Loucy (cell line): ENCODE measurements at regions not wholly inside any gene's neighbourhood (a gene's known extent, or its start where the extent isn't known, plus 50 kb on each side); places are given as distances from the start of the nearest gene placed in this dataset.

Experiments
- H2AFZ ChIP-seq: fragments of 200-600 bp; sonication (generic); 2 replicates; pipeline ENCODE4 v1.6.0; 2016; ENCODE audit warnings: antibody characterized with exemption, mild to moderate bottlenecking, low read length, moderate library complexity
- H3F3A ChIP-seq: fragments of 200-600 bp; 2 replicates; pipeline ENCODE4 v1.6.0; 2016; ENCODE audit warnings: antibody characterized with exemption, low read depth, mild to moderate bottlenecking
- H3K27me3 ChIP-seq: fragments of 200-600 bp; sonication (generic); 2 replicates; pipeline ENCODE4 v1.6.1; 2014; ENCODE audit warnings: low read length, mild to moderate bottlenecking; ENCODE audit not compliant: insufficient read depth, poor library complexity, severe bottlenecking
- H3K36me3 ChIP-seq: fragments of 200-600 bp; sonication (generic); 2 replicates; pipeline ENCODE4 v1.6.1; 2016; ENCODE audit warnings: low read length; ENCODE audit not compliant: insufficient read depth
- H3K4me1 ChIP-seq: fragments of 200-600 bp; sonication (generic); 2 replicates; pipeline ENCODE4 v1.5.1; 2014; ENCODE audit warnings: low read length, mild to moderate bottlenecking; ENCODE audit not compliant: insufficient read depth, poor library complexity, severe bottlenecking
- H3K4me2 ChIP-seq: fragments of 200-600 bp; sonication (generic); 2 replicates; pipeline ENCODE4 v1.6.0; 2014; ENCODE audit warnings: antibody characterized with exemption, low read length, low read depth, mild to moderate bottlenecking; ENCODE audit not compliant: poor library complexity, severe bottlenecking
- H3K4me3 ChIP-seq: fragments of 200-600 bp; sonication (generic); 2 replicates; pipeline ENCODE4 v1.5.1; 2014; ENCODE audit warnings: low read length, mild to moderate bottlenecking, mixed read lengths; ENCODE audit not compliant: poor library complexity, severe bottlenecking
- H3K79me2 ChIP-seq: fragments of 200-600 bp; sonication (generic); 2 replicates; pipeline ENCODE4 v1.6.1; 2014; ENCODE audit warnings: low read length; ENCODE audit not compliant: insufficient read depth
- H3K9ac ChIP-seq: fragments of 200-600 bp; sonication (generic); 2 replicates; pipeline ENCODE4 v1.6.0; 2014; ENCODE audit warnings: mild to moderate bottlenecking, low read depth, low read length, moderate library complexity; ENCODE audit not compliant: poor library complexity, severe bottlenecking
- H3K9me2 ChIP-seq: fragments of 200-600 bp; sonication (generic); replicated peaks from 2 replicates; pipeline ENCODE4 v1.6.1; 2016; ENCODE audit warnings: low read depth, low read length, mixed read lengths
- H3K9me3 ChIP-seq: fragments of 200-600 bp; sonication (generic); 2 replicates; pipeline ENCODE4 v1.6.1; 2014; ENCODE audit warnings: mild to moderate bottlenecking, antibody characterized with exemption, low read length, low read depth; ENCODE audit not compliant: insufficient read depth
- H4K20me1 ChIP-seq: fragments of 200-600 bp; sonication (generic); 2 replicates; pipeline ENCODE4 v1.6.0; 2014; ENCODE audit warnings: antibody characterized with exemption, low read length, mild to moderate bottlenecking; ENCODE audit not compliant: insufficient read depth, poor library complexity, severe bottlenecking
- EZH2phosphoT487 ChIP-seq: fragments of 200-600 bp; IDR thresholded peaks from 2 replicates; pipeline ENCODE4 v1.6.1; 2018; ENCODE audit warnings: antibody characterized with exemption, mild to moderate bottlenecking, moderate library complexity, borderline replicate concordance
- TF ChIP-seq, protein P1 (sequence below): fragments of 200-600 bp; sonication (generic); conservative IDR thresholded peaks from 2 replicates; pipeline ENCODE4 v1.5.1; 2014; ENCODE audit warnings: mild to moderate bottlenecking, antibody characterized with exemption, low read length

DNA sequence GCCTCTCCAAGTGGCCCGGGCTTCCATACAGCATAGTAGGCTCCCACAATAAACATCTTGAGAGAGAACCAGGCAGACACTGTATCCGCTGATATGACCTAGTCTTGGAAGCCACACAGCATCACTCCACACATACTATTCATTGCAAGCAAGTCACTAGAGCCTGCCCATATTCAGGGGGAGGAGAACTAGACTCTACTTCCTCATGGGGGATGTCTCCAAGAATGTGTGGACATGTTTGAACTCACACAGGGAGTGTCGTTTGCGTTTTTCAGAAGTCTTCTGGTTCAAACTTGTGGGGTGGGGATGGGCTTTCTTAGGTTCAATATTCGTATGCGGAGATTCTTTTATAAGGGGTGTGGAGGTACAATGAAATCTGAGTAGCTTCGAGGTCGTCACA, 232.6 kb upstream of the HABP2 start:
- no peaks in the 10 kb centered on the region for H3K27me3 ChIP-seq
- H3F3A ChIP-seq, result no peaks in the 10 kb centered on the region
- no peak overlapping the region for H2AFZ ChIP-seq
- no peak overlapping the region for H3K9ac ChIP-seq
- H3K4me1 ChIP-seq, result no peaks in the 10 kb centered on the region
- H3K4me2 ChIP-seq, result no peak overlapping the region
- H3K4me3 ChIP-seq, result no peak overlapping the region
- no peaks in the 10 kb centered on the region for H3K79me2 ChIP-seq
- no peaks in the 10 kb centered on the region for H3K9me3 ChIP-seq
- H3K9me2 ChIP-seq, result no peaks in the 10 kb centered on the region
- H3K36me3 ChIP-seq, result no peaks in the 10 kb centered on the region
- H4K20me1 ChIP-seq, result no peaks in the 10 kb centered on the region
- TF ChIP-seq, protein P1, sequence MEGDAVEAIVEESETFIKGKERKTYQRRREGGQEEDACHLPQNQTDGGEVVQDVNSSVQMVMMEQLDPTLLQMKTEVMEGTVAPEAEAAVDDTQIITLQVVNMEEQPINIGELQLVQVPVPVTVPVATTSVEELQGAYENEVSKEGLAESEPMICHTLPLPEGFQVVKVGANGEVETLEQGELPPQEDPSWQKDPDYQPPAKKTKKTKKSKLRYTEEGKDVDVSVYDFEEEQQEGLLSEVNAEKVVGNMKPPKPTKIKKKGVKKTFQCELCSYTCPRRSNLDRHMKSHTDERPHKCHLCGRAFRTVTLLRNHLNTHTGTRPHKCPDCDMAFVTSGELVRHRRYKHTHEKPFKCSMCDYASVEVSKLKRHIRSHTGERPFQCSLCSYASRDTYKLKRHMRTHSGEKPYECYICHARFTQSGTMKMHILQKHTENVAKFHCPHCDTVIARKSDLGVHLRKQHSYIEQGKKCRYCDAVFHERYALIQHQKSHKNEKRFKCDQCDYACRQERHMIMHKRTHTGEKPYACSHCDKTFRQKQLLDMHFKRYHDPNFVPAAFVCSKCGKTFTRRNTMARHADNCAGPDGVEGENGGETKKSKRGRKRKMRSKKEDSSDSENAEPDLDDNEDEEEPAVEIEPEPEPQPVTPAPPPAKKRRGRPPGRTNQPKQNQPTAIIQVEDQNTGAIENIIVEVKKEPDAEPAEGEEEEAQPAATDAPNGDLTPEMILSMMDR, result no peak
- no peak for TF ChIP-seq EZH2phosphoT487

DNA sequence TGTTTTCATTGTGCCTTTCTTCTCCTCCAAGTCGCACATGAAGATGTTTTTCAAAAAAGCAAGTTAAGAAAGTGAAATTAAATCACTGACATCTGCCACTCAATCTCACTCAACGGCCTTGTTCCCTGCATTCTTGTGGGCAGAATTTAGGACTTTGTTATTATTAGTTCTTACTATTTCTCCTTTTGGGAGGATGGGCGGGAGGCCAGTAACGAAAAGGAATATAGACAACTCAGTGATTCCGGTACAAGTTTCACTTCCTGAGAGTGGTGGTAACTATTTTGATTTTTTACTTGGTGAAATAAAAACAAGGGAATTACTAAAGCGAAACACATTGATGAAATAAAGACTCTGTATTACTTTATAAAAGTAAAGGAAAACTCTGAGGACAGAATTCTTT, 231.9 kb upstream of the HABP2 start:
- H3K9ac ChIP-seq, result no peak overlapping the region

DNA sequence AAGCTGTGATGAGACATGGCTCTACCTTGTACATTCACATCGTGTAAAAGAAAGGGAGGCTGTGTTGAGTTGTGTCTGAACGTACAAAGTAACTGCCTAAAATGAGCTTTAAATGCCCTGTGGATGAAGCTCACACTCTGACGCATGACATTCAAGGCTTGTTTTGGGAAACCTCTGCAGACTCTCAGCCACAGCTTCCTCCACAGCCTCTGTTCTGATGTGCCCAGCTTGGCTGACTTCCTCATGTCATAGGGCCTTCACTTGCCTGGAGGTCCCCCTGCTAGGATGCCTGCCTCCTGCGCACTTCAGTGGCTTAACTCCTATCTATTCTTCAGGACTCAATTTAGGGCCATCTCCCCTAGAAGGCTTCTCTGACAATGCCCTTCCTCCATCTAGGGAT, 230.0 kb upstream of the HABP2 start:
- no peaks in the 10 kb centered on the region for H3K9me3 ChIP-seq
- H3K4me3 ChIP-seq, result no peak overlapping the region
- H3K4me2 ChIP-seq, result no peak overlapping the region
- TF ChIP-seq, protein P1, result no peak
- no peak for TF ChIP-seq EZH2phosphoT487
- no peak overlapping the region for H2AFZ ChIP-seq
- H3K9me2 ChIP-seq, result no peaks in the 10 kb centered on the region
- no peaks in the 10 kb centered on the region for H3K4me1 ChIP-seq
- no peaks in the 10 kb centered on the region for H3K27me3 ChIP-seq
- H4K20me1 ChIP-seq, result no peaks in the 10 kb centered on the region
- H3K9ac ChIP-seq, result no peak overlapping the region
- no peaks in the 10 kb centered on the region for H3K36me3 ChIP-seq
- H3K79me2 ChIP-seq, result no peaks in the 10 kb centered on the region
- no peaks in the 10 kb centered on the region for H3F3A ChIP-seq

More for the DNA sequence above, 231.9 kb upstream of the HABP2 start:
- Histone ChIP-seq H4K20me1 (no peaks in the 10 kb centered on the region), H3K9me3 (no peaks in the 10 kb centered on the region), H3F3A (no peaks in the 10 kb centered on the region), H3K4me2 (no peak overlapping the region), H2AFZ (no peak overlapping the region), H3K79me2 (no peaks in the 10 kb centered on the region), H3K9me2 (no peaks in the 10 kb centered on the region), H3K27me3 (no peaks in the 10 kb centered on the region), H3K36me3 (no peaks in the 10 kb centered on the region), H3K4me3 (no peak overlapping the region), H3K4me1 (no peaks in the 10 kb centered on the region)
- TF ChIP-seq, protein P1, result no peak
- no peak for TF ChIP-seq EZH2phosphoT487
